G401.6 (cell line): ENCODE measurements at regions not wholly inside any gene's neighbourhood (a gene's known extent, or its start where the extent isn't known, plus 50 kb on each side); places are given as distances from the start of the nearest gene placed in this dataset.
"Not testable (repeated sequence)": the region's sequence is repeated elsewhere in the genome, so short reads cannot be mapped to it uniquely, and the experiment has no call there.

Source experiments
- FAIRE-seq: peaks from 2 replicates; lab custom pipeline; 2012; peaks lifted over from hg19 to GRCh38; lab: Jason Lieb, UNC

- no peak for FAIRE-seq
Observed at GRCh38 chr19:28595722-28596480, 617.0 kb downstream of the UQCRFS1 start.

- FAIRE-seq = no peak
Observed at GRCh38 chr19:28594737-28595136, 618.2 kb downstream of the UQCRFS1 start.

GRCh38 chr19:28589991-28590411 lies 623.0 kb downstream of the UQCRFS1 start:
- not testable (repeated sequence) for FAIRE-seq

GRCh38 chr19:28586474-28586873 lies 626.5 kb downstream of the UQCRFS1 start:
- FAIRE-seq = no peak

- no peak for FAIRE-seq
Observed at GRCh38 chr19:28585796-28586195, 627.2 kb downstream of the UQCRFS1 start.

- FAIRE-seq = no peak
Observed at GRCh38 chr19:28583713-28584112, 629.2 kb downstream of the UQCRFS1 start.

GRCh38 chr19:28583242-28583641 lies 629.7 kb downstream of the UQCRFS1 start:
- no peak for FAIRE-seq

- FAIRE-seq = no peak
Observed at GRCh38 chr19:28582796-28583195, 630.2 kb downstream of the UQCRFS1 start.

- FAIRE-seq = no peak
Observed at GRCh38 chr19:28582344-28582743, 630.6 kb downstream of the UQCRFS1 start.

- no peak for FAIRE-seq
Observed at GRCh38 chr19:28581468-28581770, 631.5 kb downstream of the UQCRFS1 start.

- FAIRE-seq = no peak
Observed at GRCh38 chr19:28578786-28579505, 634.0 kb downstream of the UQCRFS1 start.

- FAIRE-seq = no peak
Observed at GRCh38 chr19:28578208-28578607, 634.7 kb downstream of the UQCRFS1 start.

- FAIRE-seq = no peak
Observed at GRCh38 chr19:28577666-28578065, 635.3 kb downstream of the UQCRFS1 start.

- no peak for FAIRE-seq
Observed at GRCh38 chr19:28577233-28577632, 635.7 kb downstream of the UQCRFS1 start.

GRCh38 chr19:28575816-28576215 lies 637.1 kb downstream of the UQCRFS1 start:
- no peak for FAIRE-seq

GRCh38 chr19:28575312-28575711 lies 637.6 kb downstream of the UQCRFS1 start:
- FAIRE-seq = not testable (repeated sequence)

GRCh38 chr19:28574212-28574611 lies 638.7 kb downstream of the UQCRFS1 start:
- no peak for FAIRE-seq

- no peak for FAIRE-seq
Observed at GRCh38 chr19:28569132-28570131, 643.5 kb downstream of the UQCRFS1 start.

- no peak for FAIRE-seq
Observed at GRCh38 chr19:28567834-28568233, 645.1 kb downstream of the UQCRFS1 start.

GRCh38 chr19:28563964-28564921 lies 648.7 kb downstream of the UQCRFS1 start:
- no peak for FAIRE-seq

GRCh38 chr19:28560786-28561185 lies 652.2 kb downstream of the UQCRFS1 start:
- no peak for FAIRE-seq
